A549 (cell line): ENCODE measurements at regions not wholly inside any gene's neighbourhood (a gene's known extent, or its start where the extent isn't known, plus 50 kb on each side); places are given as distances from the start of the nearest gene placed in this dataset.

Experiments used
- CTCF ChIP-seq: fragments of >200 bp; sonication (Bioruptor Twin); formaldehyde crosslinking; IDR thresholded peaks from 3 replicates; pipeline ENCODE4 v1.5.1; 2016
- E2F6 ChIP-seq: IDR thresholded peaks from 2 replicates; pipeline ENCODE4 v1.6.1; 2012; ENCODE audit warnings: low read depth, borderline replicate concordance
- EHMT2 ChIP-seq: fragments of 200-600 bp; sonication (generic); IDR thresholded peaks from 2 replicates; pipeline ENCODE4 v1.6.1; 2016; ENCODE audit warnings: antibody characterized with exemption, low read depth, mild to moderate bottlenecking, moderate library complexity
- ELK1 ChIP-seq: fragments of 150-350 bp; IDR thresholded peaks from 2 replicates; pipeline ENCODE4 v1.6.1; 2014; ENCODE audit warnings: low read depth, mild to moderate bottlenecking, low read length
- ESRRA ChIP-seq: fragments of 150-350 bp; IDR thresholded peaks from 2 replicates; pipeline ENCODE4 v1.6.1; 2014; ENCODE audit warnings: mild to moderate bottlenecking, low read length, borderline replicate concordance
- KDM1A ChIP-seq: fragments of 200-600 bp; sonication (generic); IDR thresholded peaks from 2 replicates; pipeline ENCODE4 v1.6.1; 2016; ENCODE audit warnings: low read depth, mild to moderate bottlenecking
- MAFK ChIP-seq: fragments of 450-650 bp; IDR thresholded peaks from 2 replicates; pipeline ENCODE4 v1.6.1; 2014; ENCODE audit not compliant: partially characterized antibody
- MAX ChIP-seq: IDR thresholded peaks from 2 replicates; pipeline ENCODE4 v1.6.1; 2012
- MYC ChIP-seq: IDR thresholded peaks from 2 replicates; pipeline ENCODE4 v1.6.1; 2012; ENCODE audit warnings: mild to moderate bottlenecking, inconsistent platforms, low read length, improper control_type of control experiment, borderline replicate concordance
- PBX3 ChIP-seq: IDR thresholded peaks from 2 replicates; pipeline ENCODE4 v1.6.1; 2012
- POLR2A ChIP-seq: IDR thresholded peaks from 2 replicates; pipeline ENCODE4 v1.6.1; 2012; ENCODE audit warnings: mild to moderate bottlenecking, low read length
- RARB ChIP-seq: fragments of 250-450 bp; sonication (Bioruptor Pico); IDR thresholded peaks from 2 replicates; pipeline ENCODE4 v1.8.0; 2021; ENCODE audit warnings: mild to moderate bottlenecking, moderate library complexity
- USF2 ChIP-seq: fragments of 450-650 bp; IDR thresholded peaks from 2 replicates; pipeline ENCODE4 v1.6.1; 2014; ENCODE audit warnings: antibody characterized with exemption
- ZNF302 ChIP-seq: fragments of 250-450 bp; sonication (Bioruptor Pico); IDR thresholded peaks from 2 replicates; pipeline ENCODE4 v1.9.0; 2021; ENCODE audit warnings: inconsistent platforms, mild to moderate bottlenecking, moderate library complexity

GRCh38 chr12:90076851-90077319 lies 368.2 kb upstream of the ATP2B1 start:
- TF ChIP-seq POLR2A (no peak), RARB (no peak), CTCF (no peak), E2F6 (no peak), KDM1A (no peak), MAFK (no peak), PBX3 (no peak), ELK1 (no peak), MYC (no peak), ZNF302 (CRISPR knock-in tag) (no peak), ESRRA (no peak), EHMT2 (no peak), MAX (no peak), USF2 (no peak)
